ENCODE measurements at regions not wholly inside any gene's neighbourhood (a gene's known extent, or its start where the extent isn't known, plus 50 kb on each side); places are given as distances from the start of the nearest gene placed in this dataset.
"Not testable (repeated sequence)": the region's sequence is repeated elsewhere in the genome, so short reads cannot be mapped to it uniquely, and the experiment has no call there.

GRCh38 chr3:18194431-18194830 is 230.7 kb downstream of the SATB1 start:
- peak in 1 of 2 donors; percentile 80 for DNase-seq (ENCODE audit: low read depth in 1 of 2, low spot score in 1 of 2)
- H3K4me3 ChIP-seq, result no peak overlapping the region
- TF ChIP-seq CTCF (IDR thresholded peaks at IDR 0.05; ENCODE audit: low read depth, low read length), result no peak
- H3K4me1 ChIP-seq (ENCODE audit: low read depth), result no peaks in the 10 kb centered on the region
- H3K27ac ChIP-seq, result no peak overlapping the region
- H3K36me3 ChIP-seq, result no peaks in the 10 kb centered on the region
- no peaks in the 10 kb centered on the region for H3K27me3 ChIP-seq
- no peaks in the 10 kb centered on the region for H3K9me3 ChIP-seq (ENCODE audit: low read depth)

GRCh38 chr3:18190646-18191045 is 234.5 kb downstream of the SATB1 start:
- Histone ChIP-seq H3K4me3 (no peak overlapping the region), H3K4me1 (ENCODE audit: low read depth) (no peaks in the 10 kb centered on the region), H3K27me3 (no peaks in the 10 kb centered on the region), H3K9me3 (ENCODE audit: low read depth) (no peaks in the 10 kb centered on the region), H3K36me3 (no peaks in the 10 kb centered on the region), H3K27ac (no peak overlapping the region)
- DNase-seq (ENCODE audit: low read depth in 1 of 2, low spot score in 1 of 2), result peak in 1 of 2 donors; percentile 2
- TF ChIP-seq CTCF (IDR thresholded peaks at IDR 0.05; ENCODE audit: low read depth, low read length), result no peak

- DNase-seq (ENCODE audit: low read depth in 1 of 2, low spot score in 1 of 2), result peak in 1 of 2 donors; percentile 38
- Histone ChIP-seq H3K4me3 (no peak overlapping the region), H3K27ac (no peak overlapping the region), H3K9me3 (ENCODE audit: low read depth) (no peaks in the 10 kb centered on the region), H3K36me3 (no peaks in the 10 kb centered on the region), H3K27me3 (no peaks in the 10 kb centered on the region), H3K4me1 (ENCODE audit: low read depth) (no peaks in the 10 kb centered on the region)
- TF ChIP-seq CTCF (IDR thresholded peaks at IDR 0.05; ENCODE audit: low read depth, low read length), result no peak
Observed at GRCh38 chr3:18189282-18190050, 235.7 kb downstream of the SATB1 start.

GRCh38 chr3:18188491-18188890 is 236.6 kb downstream of the SATB1 start:
- H3K9me3 ChIP-seq (ENCODE audit: low read depth), result no peaks in the 10 kb centered on the region
- H3K4me3 ChIP-seq, result no peak overlapping the region
- H3K36me3 ChIP-seq, result no peaks in the 10 kb centered on the region
- TF ChIP-seq CTCF (IDR thresholded peaks at IDR 0.05; ENCODE audit: low read depth, low read length), result no peak
- H3K4me1 ChIP-seq (ENCODE audit: low read depth), result no peaks in the 10 kb centered on the region
- no peak overlapping the region for H3K27ac ChIP-seq
- DNase-seq (ENCODE audit: low read depth in 1 of 2, low spot score in 1 of 2), result no peak
- H3K27me3 ChIP-seq, result no peaks in the 10 kb centered on the region

- H3K4me3 ChIP-seq, result no peak overlapping the region
- H3K36me3 ChIP-seq, result no peaks in the 10 kb centered on the region
- no peak for TF ChIP-seq CTCF (IDR thresholded peaks at IDR 0.05; ENCODE audit: low read depth, low read length)
- no peak overlapping the region for H3K27ac ChIP-seq
- H3K27me3 ChIP-seq, result no peaks in the 10 kb centered on the region
- DNase-seq (ENCODE audit: low read depth in 1 of 2, low spot score in 1 of 2), result no peak
- H3K4me1 ChIP-seq (ENCODE audit: low read depth), result no peaks in the 10 kb centered on the region
- no peaks in the 10 kb centered on the region for H3K9me3 ChIP-seq (ENCODE audit: low read depth)
Observed at GRCh38 chr3:18185624-18186023, 239.5 kb downstream of the SATB1 start.

GRCh38 chr3:18182923-18183322 is 242.2 kb downstream of the SATB1 start:
- not testable (repeated sequence) for H3K9me3 ChIP-seq (ENCODE audit: low read depth); H3K27me3 ChIP-seq; H3K4me3 ChIP-seq; H3K27ac ChIP-seq; H3K4me1 ChIP-seq (ENCODE audit: low read depth); DNase-seq (ENCODE audit: low read depth in 1 of 2, low spot score in 1 of 2); H3K36me3 ChIP-seq

All from cardiac muscle cell (in vitro differentiated cells and primary cell).